ENCODE measurements at regions not wholly inside any gene's neighbourhood (a gene's known extent, or its start where the extent isn't known, plus 50 kb on each side); places are given as distances from the start of the nearest gene placed in this dataset.

DNA sequence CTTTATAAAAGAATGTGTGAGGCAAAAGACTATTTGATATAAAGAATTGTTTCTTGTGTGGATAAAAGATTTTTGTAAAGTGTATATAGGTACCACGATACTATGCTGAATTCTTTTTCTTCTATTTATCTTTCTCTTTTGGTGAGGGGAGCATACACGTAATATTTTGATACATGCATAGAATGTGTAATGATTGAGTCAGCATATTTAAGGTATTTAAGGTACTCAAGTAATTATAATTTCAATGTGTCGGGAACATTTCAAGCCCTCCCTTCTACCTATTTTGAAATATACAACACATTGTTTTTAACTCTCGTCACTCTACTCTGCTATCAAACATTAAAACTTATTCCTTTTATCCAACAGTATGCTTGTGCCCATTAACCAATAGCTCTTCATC, 1221.6 kb upstream of the PHF14 start:
- TF ChIP-seq, protein P1, sequence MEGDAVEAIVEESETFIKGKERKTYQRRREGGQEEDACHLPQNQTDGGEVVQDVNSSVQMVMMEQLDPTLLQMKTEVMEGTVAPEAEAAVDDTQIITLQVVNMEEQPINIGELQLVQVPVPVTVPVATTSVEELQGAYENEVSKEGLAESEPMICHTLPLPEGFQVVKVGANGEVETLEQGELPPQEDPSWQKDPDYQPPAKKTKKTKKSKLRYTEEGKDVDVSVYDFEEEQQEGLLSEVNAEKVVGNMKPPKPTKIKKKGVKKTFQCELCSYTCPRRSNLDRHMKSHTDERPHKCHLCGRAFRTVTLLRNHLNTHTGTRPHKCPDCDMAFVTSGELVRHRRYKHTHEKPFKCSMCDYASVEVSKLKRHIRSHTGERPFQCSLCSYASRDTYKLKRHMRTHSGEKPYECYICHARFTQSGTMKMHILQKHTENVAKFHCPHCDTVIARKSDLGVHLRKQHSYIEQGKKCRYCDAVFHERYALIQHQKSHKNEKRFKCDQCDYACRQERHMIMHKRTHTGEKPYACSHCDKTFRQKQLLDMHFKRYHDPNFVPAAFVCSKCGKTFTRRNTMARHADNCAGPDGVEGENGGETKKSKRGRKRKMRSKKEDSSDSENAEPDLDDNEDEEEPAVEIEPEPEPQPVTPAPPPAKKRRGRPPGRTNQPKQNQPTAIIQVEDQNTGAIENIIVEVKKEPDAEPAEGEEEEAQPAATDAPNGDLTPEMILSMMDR (IDR thresholded peaks at IDR 0.05; ENCODE audit: insufficient read depth, low read depth, low read length) = no peak

DNA sequence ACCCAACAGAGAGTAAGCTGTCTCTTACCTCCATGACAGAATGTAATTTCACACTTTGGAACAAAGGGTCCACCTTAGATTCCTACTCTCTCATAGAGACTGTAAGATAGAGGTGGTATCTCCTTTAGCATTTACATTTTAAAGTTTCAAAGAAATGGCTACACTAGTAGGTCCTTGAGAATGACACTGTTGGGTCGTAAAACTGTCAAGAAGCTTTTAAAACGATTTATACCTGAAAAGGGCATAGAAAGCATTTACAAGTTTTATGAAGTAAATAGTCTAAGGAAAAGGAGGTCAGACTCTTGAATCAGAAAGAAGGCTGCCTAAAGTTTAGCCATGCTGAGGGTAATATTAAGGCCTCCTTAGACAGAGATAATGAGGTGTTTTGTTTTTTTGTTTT, 1212.4 kb upstream of the PHF14 start:
- DNase-seq (ENCODE audit: low read depth) = no peak
- no peak overlapping the region for H3K4me3 ChIP-seq (ENCODE audit: low read depth, low read length)
- TF ChIP-seq, protein P1 (IDR thresholded peaks at IDR 0.05; ENCODE audit: insufficient read depth, low read depth, low read length) = no peak

More for the DNA sequence above, 1221.6 kb upstream of the PHF14 start:
- no peak for DNase-seq (ENCODE audit: low read depth)
- no peak overlapping the region for H3K4me3 ChIP-seq (ENCODE audit: low read depth, low read length)

DNA sequence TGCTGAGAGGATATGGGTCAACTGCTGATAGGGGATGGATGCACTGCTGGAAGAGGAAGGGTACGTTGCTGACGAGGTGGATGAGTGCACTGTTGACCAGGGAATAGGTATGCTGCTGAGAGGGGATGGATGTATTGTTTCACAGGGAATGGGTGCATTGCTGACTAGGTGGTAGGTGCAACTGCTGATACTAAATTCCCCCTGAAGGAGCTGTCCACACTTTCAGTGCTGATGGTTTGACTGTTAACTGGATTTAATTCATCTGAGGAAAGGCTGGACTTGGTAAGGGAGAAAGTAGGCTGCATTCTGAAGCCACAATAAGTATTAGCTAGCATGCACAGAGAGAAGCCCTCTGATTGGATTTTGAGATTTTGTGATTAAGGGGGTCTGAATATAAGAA, 1196.8 kb upstream of the PHF14 start:
- H3K4me3 ChIP-seq (ENCODE audit: low read depth, low read length) = no peak overlapping the region
- no peak for DNase-seq (ENCODE audit: low read depth)
- TF ChIP-seq, protein P1 (IDR thresholded peaks at IDR 0.05; ENCODE audit: insufficient read depth, low read depth, low read length) = no peak

DNA sequence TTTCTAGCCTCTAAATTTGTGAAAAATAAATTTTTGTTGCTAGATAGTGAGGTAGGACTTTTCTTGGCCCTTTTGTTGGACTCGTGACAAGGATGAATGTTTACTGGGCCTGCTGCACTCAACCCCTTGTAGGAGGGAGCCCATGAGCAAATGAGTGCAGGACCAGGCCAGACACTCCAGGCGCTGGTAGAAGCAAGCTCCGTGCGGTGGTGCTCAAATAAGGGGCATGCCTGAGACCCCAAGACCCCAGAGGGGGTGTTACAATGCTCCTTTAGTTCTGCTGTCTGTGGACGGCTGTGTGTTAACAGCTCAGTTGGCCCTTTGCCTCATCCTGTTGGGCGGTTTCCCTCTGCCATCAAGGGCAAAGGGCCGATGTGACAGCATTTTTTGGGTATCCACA, 1195.3 kb upstream of the PHF14 start:
- H3K4me3 ChIP-seq (ENCODE audit: low read depth, low read length) = no peak overlapping the region
- DNase-seq (ENCODE audit: low read depth) = no peak
- TF ChIP-seq, protein P1 (IDR thresholded peaks at IDR 0.05; ENCODE audit: insufficient read depth, low read depth, low read length) = no peak

DNA sequence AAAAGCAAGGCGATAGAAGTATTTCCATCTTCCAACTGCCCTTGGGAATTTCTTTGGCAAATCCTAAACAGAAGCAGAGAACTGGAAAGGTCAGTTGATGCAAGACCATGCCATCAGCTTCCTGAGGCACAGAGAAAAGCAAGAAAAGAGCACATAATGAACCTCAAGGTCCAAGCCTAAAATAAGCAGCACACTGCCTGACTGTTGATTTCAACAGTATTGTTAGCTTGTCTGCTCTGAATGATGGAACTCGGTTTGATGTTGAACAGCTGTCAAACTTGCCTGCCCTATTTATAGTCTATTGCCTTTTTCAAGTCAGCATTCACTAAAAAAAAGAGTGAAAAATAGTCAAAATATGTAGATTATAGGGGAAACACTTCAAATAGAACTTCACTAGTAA, 1192.0 kb upstream of the PHF14 start:
- no peak for DNase-seq (ENCODE audit: low read depth)
- TF ChIP-seq, protein P1 (IDR thresholded peaks at IDR 0.05; ENCODE audit: insufficient read depth, low read depth, low read length) = no peak
- no peak overlapping the region for H3K4me3 ChIP-seq (ENCODE audit: low read depth, low read length)

DNA sequence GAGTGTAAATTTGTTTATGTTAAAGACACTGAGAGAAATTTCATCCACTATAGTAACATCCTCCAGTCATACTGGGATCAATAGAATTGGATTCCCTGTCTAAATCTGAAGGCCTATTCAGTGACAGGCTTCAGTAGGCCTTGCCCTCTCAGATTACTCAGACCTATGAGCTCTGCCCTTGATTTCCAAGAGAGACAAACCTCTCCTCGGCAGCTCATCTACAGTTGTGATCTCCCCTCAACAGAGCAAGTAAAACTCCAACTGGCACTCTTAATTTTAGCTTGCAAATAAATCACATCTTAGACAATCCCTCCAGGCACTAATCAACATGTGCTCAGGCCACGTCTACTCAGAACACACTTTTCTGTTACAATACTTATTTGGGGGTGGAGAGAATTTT, 1191.4 kb upstream of the PHF14 start:
- TF ChIP-seq, protein P1 (IDR thresholded peaks at IDR 0.05; ENCODE audit: insufficient read depth, low read depth, low read length) = no peak
- DNase-seq (ENCODE audit: low read depth) = no peak
- H3K4me3 ChIP-seq (ENCODE audit: low read depth, low read length) = no peak overlapping the region

DNA sequence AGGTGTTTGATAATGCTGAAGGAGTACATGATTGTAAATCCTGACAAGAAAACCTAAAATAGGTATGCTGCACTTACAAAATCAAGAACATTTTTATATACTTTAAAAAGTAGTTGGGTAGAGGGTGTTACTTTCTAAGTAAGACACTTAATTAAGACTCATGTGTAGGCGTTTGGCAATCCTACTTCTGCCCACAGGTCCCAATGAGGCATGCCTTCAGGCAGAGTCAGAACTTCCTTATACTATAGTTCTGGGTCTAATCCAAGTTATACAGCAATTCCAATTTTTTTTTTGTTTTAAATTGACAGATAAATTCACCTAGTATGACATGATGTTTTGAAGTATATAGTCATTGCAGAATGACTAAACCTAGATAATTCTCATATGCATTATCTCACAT, 1188.5 kb upstream of the PHF14 start:
- no peak overlapping the region for H3K4me3 ChIP-seq (ENCODE audit: low read depth, low read length)
- TF ChIP-seq, protein P1 (IDR thresholded peaks at IDR 0.05; ENCODE audit: insufficient read depth, low read depth, low read length) = no peak
- no peak for DNase-seq (ENCODE audit: low read depth)
